A549 (cell line): ENCODE measurements at regions not wholly inside any gene's neighbourhood (a gene's known extent, or its start where the extent isn't known, plus 50 kb on each side); places are given as distances from the start of the nearest gene placed in this dataset.
A peak's percentile ranks its signal among the peaks of the same experiment; 100 is the strongest.

Experiments used
- ATAC-seq, 2 experiments: fragments of 200-7000 bp in 1 of 2; fragments of >200 bp in 1 of 2; cut with Nextera tagmentation in 1 of 2; cut with Tn5 transposase in 1 of 2; 3 replicates each; pipeline versions ENCODE4 v1.8.0 to v1.9.1; 2018 to 2020; ENCODE audit warnings: mild to moderate bottlenecking in 1 of 2, moderate library complexity in 1 of 2
- CTCF ChIA-PET: fragments of 300-600 bp; sonication (Branson Sonifier 250); formaldehyde crosslinking; extraction: SDS; loops from one replicate; lab custom pipeline; 2021; ENCODE audit warnings: antibody characterized with exemption, inconsistent platforms; lab: Yijun Ruan, JAX
- POLR2A ChIA-PET: fragments of 350-600 bp; formaldehyde crosslinking; extraction: SDS; loops from one replicate; lab custom pipeline; 2021; ENCODE audit warnings: antibody characterized with exemption, inconsistent platforms; lab: Yijun Ruan, JAX
- DNase-seq, 2 experiments: peaks; one replicate each; pipeline versions ENCODE4 v3.0.0 to v3.0.0-alpha.2; 2011 to 2016; ENCODE audit warnings: low read depth in 1 of 2, low spot score in 1 of 2
- FAIRE-seq: peaks from 2 replicates; lab custom pipeline; 2011; peaks lifted over from hg19 to GRCh38; lab: Jason Lieb, UNC
- H3K27ac ChIP-seq, 2 experiments: fragments of >200 bp; sonication (Bioruptor Twin); formaldehyde crosslinking; 3 replicates each; pipeline ENCODE4 v1.5.1; 2016 to 2017
- H3K4me1 ChIP-seq: fragments of >200 bp; sonication (Bioruptor Twin); formaldehyde crosslinking; 3 replicates; pipeline ENCODE4 v1.6.1; 2016
- H3K4me2 ChIP-seq: fragments of >200 bp; sonication (Bioruptor Twin); formaldehyde crosslinking; 3 replicates; pipeline ENCODE4 v1.6.1; 2016
- H3K4me3 ChIP-seq: fragments of >200 bp; sonication (Bioruptor Twin); formaldehyde crosslinking; 3 replicates; pipeline ENCODE4 v1.5.1; 2016
- H3K9me3 ChIP-seq: fragments of >200 bp; sonication (Bioruptor Twin); formaldehyde crosslinking; 3 replicates; pipeline ENCODE4 v1.6.1; 2016
- BHLHE40 ChIP-seq: IDR thresholded peaks from 2 replicates; pipeline ENCODE4 v1.6.1; 2012; ENCODE audit warnings: low read depth, low read length, inconsistent platforms
- CBX2 ChIP-seq: fragments of 200-600 bp; sonication (generic); IDR thresholded peaks from 2 replicates; pipeline ENCODE4 v1.6.1; 2016; ENCODE audit warnings: low read depth, mild to moderate bottlenecking, borderline replicate concordance
- EHMT2 ChIP-seq: fragments of 200-600 bp; sonication (generic); IDR thresholded peaks from 2 replicates; pipeline ENCODE4 v1.6.1; 2016; ENCODE audit warnings: antibody characterized with exemption, low read depth, mild to moderate bottlenecking, moderate library complexity
- FOSL2 ChIP-seq, 2 experiments: fragments of 450-650 bp in 1 of 2; fragments of >200 bp in 1 of 2; sonication (Bioruptor Twin) in 1 of 2; formaldehyde crosslinking; IDR thresholded peaks; 2 replicates each; pipeline versions ENCODE4 v1.5.0 to v1.6.1; 2016 to 2020; ENCODE audit warnings: mild to moderate bottlenecking in 1 of 2, moderate library complexity in 1 of 2
- GATA3 ChIP-seq: IDR thresholded peaks from 2 replicates; pipeline ENCODE4 v1.6.1; 2012; ENCODE audit warnings: borderline replicate concordance
- JUNB ChIP-seq: fragments of >200 bp; sonication (Bioruptor Twin); formaldehyde crosslinking; IDR thresholded peaks from 2 replicates; pipeline ENCODE4 v1.6.1; 2016
- MAFK ChIP-seq: fragments of 450-650 bp; IDR thresholded peaks from 2 replicates; pipeline ENCODE4 v1.6.1; 2014; ENCODE audit not compliant: partially characterized antibody
- NPAS2 ChIP-seq: fragments of 250-450 bp; sonication (Bioruptor Pico); IDR thresholded peaks from 2 replicates; pipeline ENCODE4 v1.8.0; 2022; ENCODE audit warnings: mild to moderate bottlenecking, moderate library complexity, borderline replicate concordance
- NR3C1 ChIP-seq: fragments of >200 bp; sonication (Bioruptor Twin); formaldehyde crosslinking; IDR thresholded peaks from 3 replicates; pipeline ENCODE4 v1.6.1; 2017
- PHF8 ChIP-seq: fragments of 200-600 bp; sonication (generic); IDR thresholded peaks from 2 replicates; pipeline ENCODE4 v1.6.1; 2016; ENCODE audit warnings: low read depth, mild to moderate bottlenecking, antibody characterized with exemption, moderate library complexity, borderline replicate concordance
- POLR2A ChIP-seq: IDR thresholded peaks from 2 replicates; pipeline ENCODE4 v1.6.1; 2012; ENCODE audit warnings: mild to moderate bottlenecking, low read length
- RCOR1 ChIP-seq: fragments of 150-350 bp; IDR thresholded peaks from 2 replicates; pipeline ENCODE4 v1.6.1; 2014; ENCODE audit warnings: antibody characterized with exemption, low read length, low read depth
- ZFP36 ChIP-seq: fragments of 450-650 bp; IDR thresholded peaks from 2 replicates; pipeline ENCODE4 v1.6.1; 2014; ENCODE audit warnings: borderline replicate concordance; ENCODE audit not compliant: partially characterized antibody
- ZSCAN20 ChIP-seq: fragments of 250-450 bp; sonication (Bioruptor Pico); IDR thresholded peaks from 2 replicates; pipeline ENCODE4 v1.8.0; 2022; ENCODE audit warnings: mild to moderate bottlenecking, moderate library complexity
- WGBS: methylation state at CpG from one replicate; pipeline ENCODE4 v1.1.6; 2017; ENCODE audit errors: missing lambda C conversion rate; 5-methylcytosine and 5-hydroxymethylcytosine counted together
- TF ChIP-seq, protein P1 (sequence below): fragments of 450-650 bp; IDR thresholded peaks from 2 replicates; pipeline ENCODE4 v1.6.1; 2014; ENCODE audit warnings: antibody characterized with exemption
- TF ChIP-seq, protein P2 (sequence below): fragments of 150-350 bp; IDR thresholded peaks from 2 replicates; pipeline ENCODE4 v1.6.1; 2014; ENCODE audit warnings: low read depth, mild to moderate bottlenecking, low read length
- TF ChIP-seq, protein P3 (sequence below): IDR thresholded peaks from 2 replicates; pipeline ENCODE4 v1.6.1; 2012

DNA sequence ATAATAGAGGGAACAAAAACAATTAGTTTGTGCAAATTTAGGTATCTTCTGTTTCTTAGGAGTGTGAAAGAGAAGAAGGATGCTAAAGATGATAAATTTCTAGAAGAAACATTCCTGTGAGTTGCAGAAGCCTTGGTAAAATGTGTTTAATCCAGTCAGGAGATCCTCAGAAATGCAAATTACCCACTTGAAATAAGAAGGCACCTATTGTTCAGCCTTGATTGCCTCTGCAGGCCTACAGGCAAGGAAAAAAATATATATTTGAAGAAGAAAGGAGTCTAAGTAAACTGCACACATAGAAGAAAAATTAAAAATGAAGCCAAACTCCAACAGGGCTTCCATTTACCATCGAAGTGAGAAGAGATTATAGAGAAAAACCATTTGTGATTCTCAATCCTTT, 51.0 kb upstream of the LHX8 start:
- no peak for FAIRE-seq
- WGBS, result 20% methylated on average over 1 of the region's 1 CpG
- TF ChIP-seq EHMT2 (no peak), NR3C1 (no peak), ZFP36 (no peak), POLR2A (no peak), GATA3 (no peak), FOSL2 (IDR thresholded peaks at IDR 0.05) (no peak), FOSL2 (CRISPR knock-in tag; IDR thresholded peaks at IDR 0.05) (no peak), RCOR1 (no peak), PHF8 (no peak), BHLHE40 (no peak), CBX2 (no peak), NPAS2 (CRISPR knock-in tag) (no peak)
- TF ChIP-seq, protein P1, sequence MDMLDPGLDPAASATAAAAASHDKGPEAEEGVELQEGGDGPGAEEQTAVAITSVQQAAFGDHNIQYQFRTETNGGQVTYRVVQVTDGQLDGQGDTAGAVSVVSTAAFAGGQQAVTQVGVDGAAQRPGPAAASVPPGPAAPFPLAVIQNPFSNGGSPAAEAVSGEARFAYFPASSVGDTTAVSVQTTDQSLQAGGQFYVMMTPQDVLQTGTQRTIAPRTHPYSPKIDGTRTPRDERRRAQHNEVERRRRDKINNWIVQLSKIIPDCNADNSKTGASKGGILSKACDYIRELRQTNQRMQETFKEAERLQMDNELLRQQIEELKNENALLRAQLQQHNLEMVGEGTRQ, result no peak
- TF ChIP-seq, protein P2, sequence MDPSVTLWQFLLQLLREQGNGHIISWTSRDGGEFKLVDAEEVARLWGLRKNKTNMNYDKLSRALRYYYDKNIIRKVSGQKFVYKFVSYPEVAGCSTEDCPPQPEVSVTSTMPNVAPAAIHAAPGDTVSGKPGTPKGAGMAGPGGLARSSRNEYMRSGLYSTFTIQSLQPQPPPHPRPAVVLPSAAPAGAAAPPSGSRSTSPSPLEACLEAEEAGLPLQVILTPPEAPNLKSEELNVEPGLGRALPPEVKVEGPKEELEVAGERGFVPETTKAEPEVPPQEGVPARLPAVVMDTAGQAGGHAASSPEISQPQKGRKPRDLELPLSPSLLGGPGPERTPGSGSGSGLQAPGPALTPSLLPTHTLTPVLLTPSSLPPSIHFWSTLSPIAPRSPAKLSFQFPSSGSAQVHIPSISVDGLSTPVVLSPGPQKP, result no peak
- TF ChIP-seq, protein P3, sequence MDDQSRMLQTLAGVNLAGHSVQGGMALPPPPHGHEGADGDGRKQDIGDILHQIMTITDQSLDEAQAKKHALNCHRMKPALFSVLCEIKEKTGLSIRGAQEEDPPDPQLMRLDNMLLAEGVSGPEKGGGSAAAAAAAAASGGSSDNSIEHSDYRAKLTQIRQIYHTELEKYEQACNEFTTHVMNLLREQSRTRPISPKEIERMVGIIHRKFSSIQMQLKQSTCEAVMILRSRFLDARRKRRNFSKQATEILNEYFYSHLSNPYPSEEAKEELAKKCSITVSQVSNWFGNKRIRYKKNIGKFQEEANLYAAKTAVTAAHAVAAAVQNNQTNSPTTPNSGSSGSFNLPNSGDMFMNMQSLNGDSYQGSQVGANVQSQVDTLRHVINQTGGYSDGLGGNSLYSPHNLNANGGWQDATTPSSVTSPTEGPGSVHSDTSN, result no peak
- TF ChIP-seq, all 56 proteins: peak for 0
- DNase-seq (no peak), ATAC-seq (no peak)
- H3K4me2 ChIP-seq, result no peak overlapping the region
- CTCF ChIA-PET, result no interaction called here
- H3K4me3 ChIP-seq, result no peak overlapping the region
- H3K27ac ChIP-seq, result peak overlapping the region in 1 of 2 experiments; percentile 38; a peak in 2 of 6 replicates
- POLR2A ChIA-PET, result no interaction called here
- peaks cover 13% of the 10 kb centered on the region; the same call in 2 of the 3 replicates for H3K4me1 ChIP-seq
- no peaks in the 10 kb centered on the region for H3K9me3 ChIP-seq

DNA sequence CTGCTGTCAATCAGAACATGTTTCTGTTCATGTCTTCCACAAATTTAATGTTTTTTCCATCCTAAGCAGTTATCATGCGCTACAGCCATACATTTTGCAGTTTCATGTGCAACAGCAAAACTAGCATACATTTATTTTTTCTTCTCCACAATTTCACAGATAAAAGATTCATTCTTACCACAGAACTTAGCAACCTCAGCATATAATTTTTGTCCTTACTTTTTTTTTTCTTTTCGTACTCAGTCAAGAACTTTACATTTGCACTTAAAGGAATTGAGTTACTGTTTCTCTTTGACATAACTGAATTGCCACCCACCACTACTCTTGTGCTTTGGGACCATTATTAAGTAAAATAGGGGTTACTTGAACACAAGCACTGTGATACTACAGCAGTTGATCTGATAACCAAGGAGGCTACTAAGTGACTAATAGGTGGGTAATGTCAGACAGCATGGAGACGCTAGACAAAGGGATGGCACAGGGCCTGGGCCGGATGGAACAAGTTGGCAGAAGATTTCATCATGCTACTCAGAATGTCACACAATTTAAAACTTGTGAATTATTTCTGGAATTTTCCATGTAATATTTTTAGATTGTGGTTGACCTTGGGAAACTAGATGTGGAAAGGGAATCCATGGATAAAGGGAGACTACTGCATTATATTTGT, 50.2 kb upstream of the LHX8 start:
- peak overlapping the region; percentile 12; the same call in 2 of the 3 replicates for H3K4me2 ChIP-seq
- ChIA-PET POLR2A (no interaction called here), CTCF (no interaction called here)
- FAIRE-seq, result no peak
- no peak overlapping the region for H3K4me3 ChIP-seq
- TF ChIP-seq MAFK (peak; percentile 49), ZSCAN20 (CRISPR knock-in tag) (no peak), JUNB (0 out of 2 replicates have a peak, but pooled peaks have one; percentile 11)
- H3K9me3 ChIP-seq, result no peaks in the 10 kb centered on the region
- peak overlapping the region; percentile 37 to 38; a peak in 2 of 6 replicates for H3K27ac ChIP-seq
- peak; percentile 68 to 74; a peak in 5 of 6 replicates for ATAC-seq
- WGBS, result 37% methylated on average over 4 of the region's 4 CpGs
- DNase-seq, result peak in 1 of 2 experiments; percentile 38
- H3K4me1 ChIP-seq, result peaks cover 13% of the 10 kb centered on the region; the same call in 2 of the 3 replicates
